ENCODE measurements at regions not wholly inside any gene's neighbourhood (a gene's known extent, or its start where the extent isn't known, plus 50 kb on each side); places are given as distances from the start of the nearest gene placed in this dataset.

- TF ChIP-seq HNRNPH1 (optimal IDR thresholded peaks at IDR 0.05; ENCODE audit: low read depth, low read length): no peak
- TF ChIP-seq SNRNP70 (optimal IDR thresholded peaks at IDR 0.05; ENCODE audit: low read depth, low read length): no peak
- TF ChIP-seq LCOR (CRISPR knock-in tag; IDR thresholded peaks at IDR 0.05): no peak
- no peak for TF ChIP-seq CBFA2T3 (IDR thresholded peaks at IDR 0.05)
- no peak for TF ChIP-seq PKNOX1 (IDR thresholded peaks at IDR 0.05)
- no peak for TF ChIP-seq RHOXF2B (CRISPR knock-in tag; conservative IDR thresholded peaks at IDR 0.05)
- no peak overlapping the region for H3K4me3 ChIP-seq
- no peaks in the 10 kb centered on the region for H3K9me1 ChIP-seq (ENCODE audit: control insufficient read depth, insufficient read depth, low read length)
- no peaks in the 10 kb centered on the region for H3K9me3 ChIP-seq (replicated peaks; ENCODE audit: control insufficient read depth, insufficient read depth, low read depth, low read length)
- ChIA-PET CTCF (ENCODE audit: low intra/inter-chr PET ratio) (no interaction called here), POLR2A (no interaction called here)
- intact Hi-C loops (cut with micrococcal nuclease) (no loop called here), in situ Hi-C loops (cut with MboI) (no loop called here)
- no peak overlapping the region for H3K4me2 ChIP-seq (ENCODE audit: insufficient read depth, low read length)
- H3K79me2 ChIP-seq (ENCODE audit: control insufficient read depth, insufficient read depth, low read length): no peaks in the 10 kb centered on the region
- no peaks in the 10 kb centered on the region for H3K4me1 ChIP-seq (replicated peaks in 1 of 2; ENCODE audit: control insufficient read depth in 2 of 2, insufficient read depth in 2 of 2, low read length in 2 of 2)
- BruUV-seq (replicated peaks): no TSS peak
- H4K20me1 ChIP-seq (replicated peaks; ENCODE audit: control insufficient read depth, insufficient read depth, low read length): no peaks in the 10 kb centered on the region
- no peak overlapping the region for H3K27ac ChIP-seq (ENCODE audit: extremely low read depth, low read depth, low read length)
- no peak for DNase-seq (ENCODE audit: extremely low read depth in 1 of 4, low spot score in 3 of 4)
- no peaks in the 10 kb centered on the region for H3K27me3 ChIP-seq (ENCODE audit: control insufficient read depth in 2 of 2, insufficient read depth in 2 of 2, low read length in 2 of 2)
- no peaks in the 10 kb centered on the region for H3K36me3 ChIP-seq (ENCODE audit: control insufficient read depth, insufficient read depth, low read length)
- no peak overlapping the region for H2AFZ ChIP-seq (ENCODE audit: low read depth, low read length)
- no peak for FAIRE-seq
- H3K9ac ChIP-seq (ENCODE audit: insufficient read depth in 1 of 2, low read depth in 2 of 2, low read length in 2 of 2): no peak overlapping the region
- no peak for ATAC-seq
These were observed 598.1 kb downstream of the RNF144A start for GRCh38 chr2:7515327-7515726.

GRCh38 chr2:7516484-7517063 lies 599.4 kb downstream of the RNF144A start:
- H3K27me3 ChIP-seq (ENCODE audit: control insufficient read depth in 2 of 2, insufficient read depth in 2 of 2, low read length in 2 of 2): no peaks in the 10 kb centered on the region
- no peak overlapping the region for H3K9ac ChIP-seq (ENCODE audit: insufficient read depth in 1 of 2, low read depth in 2 of 2, low read length in 2 of 2)
- no peaks in the 10 kb centered on the region for H3K79me2 ChIP-seq (ENCODE audit: control insufficient read depth, insufficient read depth, low read length)
- no peak overlapping the region for H3K27ac ChIP-seq (ENCODE audit: extremely low read depth, low read depth, low read length)
- DNase-seq (ENCODE audit: extremely low read depth in 1 of 4, low spot score in 3 of 4) (no peak), FAIRE-seq (no peak), ATAC-seq (no peak)
- WGBS (ENCODE audit: insufficient coverage, low coverage, missing lambda C conversion rate): 0% methylated on average over 2 of the region's 2 CpGs
- no peak overlapping the region for H2AFZ ChIP-seq (ENCODE audit: low read depth, low read length)
- H3K9me3 ChIP-seq (replicated peaks; ENCODE audit: control insufficient read depth, insufficient read depth, low read depth, low read length): no peaks in the 10 kb centered on the region
- in situ Hi-C loops (cut with MboI) (no loop called here), intact Hi-C loops (cut with micrococcal nuclease) (no loop called here)
- TF ChIP-seq KDM1A (IDR thresholded peaks at IDR 0.05) (no peak), PHF21A (IDR thresholded peaks at IDR 0.05; ENCODE audit: borderline replicate concordance, low read depth) (no peak), KAT8 (IDR thresholded peaks at IDR 0.05; ENCODE audit: low read depth) (no peak), PML (IDR thresholded peaks at IDR 0.05; ENCODE audit: low read length) (no peak), TFAP4 (CRISPR knock-in tag; IDR thresholded peaks at IDR 0.05; ENCODE audit: borderline replicate concordance) (no peak), TRIM28 (IDR thresholded peaks at IDR 0.05) (no peak), PKNOX1 (IDR thresholded peaks at IDR 0.05) (no peak), ZNF282 (CRISPR knock-in tag; IDR thresholded peaks at IDR 0.05) (no peak), TRIM24 (IDR thresholded peaks at IDR 0.05) (no peak)
- H3K9me1 ChIP-seq (ENCODE audit: control insufficient read depth, insufficient read depth, low read length): no peaks in the 10 kb centered on the region
- H3K4me2 ChIP-seq (ENCODE audit: insufficient read depth, low read length): no peak overlapping the region
- H3K4me1 ChIP-seq (replicated peaks in 1 of 2; ENCODE audit: control insufficient read depth in 2 of 2, insufficient read depth in 2 of 2, low read length in 2 of 2): no peaks in the 10 kb centered on the region
- H3K4me3 ChIP-seq: no peak overlapping the region
- H4K20me1 ChIP-seq (replicated peaks; ENCODE audit: control insufficient read depth, insufficient read depth, low read length): no peaks in the 10 kb centered on the region
- POLR2A ChIA-PET: no interaction called here
- H3K36me3 ChIP-seq (ENCODE audit: control insufficient read depth, insufficient read depth, low read length): no peaks in the 10 kb centered on the region
- CTCF ChIA-PET (ENCODE audit: low intra/inter-chr PET ratio): no interaction called here
- BruUV-seq (replicated peaks): no TSS peak

All from K562 (cell line).